HEK293 (cell line): ENCODE measurements at regions not wholly inside any gene's neighbourhood (a gene's known extent, or its start where the extent isn't known, plus 50 kb on each side); places are given as distances from the start of the nearest gene placed in this dataset.

ENCODE experiments used
- CTCF ChIA-PET: fragments of 350-600 bp; formaldehyde crosslinking; extraction: SDS; loops from one replicate; lab custom pipeline; 2021; ENCODE audit warnings: antibody characterized with exemption; lab: Yijun Ruan, JAX
- POLR2A ChIA-PET: fragments of 300-600 bp; formaldehyde crosslinking; extraction: SDS; loops from one replicate; lab custom pipeline; 2020; ENCODE audit warnings: antibody characterized with exemption, inconsistent platforms; lab: Yijun Ruan, JAX
- H3K27ac ChIP-seq: fragments of 200-500 bp; sonication (Bioruptor generic); 2 replicates; pipeline ENCODE4 v1.5.1; 2014; ENCODE audit warnings: low read depth, low read length, control low read depth, inconsistent platforms; ENCODE audit errors: extremely low read depth
- H3K36me3 ChIP-seq, 2 experiments: fragments of 200-500 bp in 1 of 2; sonication (Bioruptor generic) in 1 of 2; 1 replicate in 1 of 2; 2 replicates in 1 of 2; pipeline ENCODE4 v1.5.1; 2014 to 2017; ENCODE audit warnings: inconsistent platforms in 2 of 2, low read length in 2 of 2; ENCODE audit not compliant: control insufficient read depth in 2 of 2, insufficient read depth in 1 of 2
- H3K4me1 ChIP-seq: fragments of 200-500 bp; sonication (Bioruptor generic); 2 replicates; pipeline ENCODE4 v1.5.1; 2014; ENCODE audit warnings: mild to moderate bottlenecking, low read length, inconsistent platforms; ENCODE audit not compliant: control insufficient read depth, insufficient read depth
- H3K4me3 ChIP-seq: 2 replicates; pipeline ENCODE4 v1.5.1; 2011; ENCODE audit warnings: low read depth, mild to moderate bottlenecking, control low read depth, low read length, moderate library complexity
- H3K9me3 ChIP-seq: fragments of 200-500 bp; sonication (Bioruptor generic); 2 replicates; pipeline ENCODE4 v1.5.1; 2014; ENCODE audit warnings: low read depth, low read length, inconsistent platforms; ENCODE audit not compliant: control insufficient read depth, insufficient read depth
- PRDM4 ChIP-seq: fragments of 450-650 bp; formaldehyde crosslinking; IDR thresholded peaks from 2 replicates; pipeline ENCODE4 v1.5.1; 2017; ENCODE audit warnings: missing biosample characterization, missing genetic modification characterization
- YY2 ChIP-seq: fragments of 450-650 bp; formaldehyde crosslinking; IDR thresholded peaks from 2 replicates; pipeline ENCODE4 v1.5.1; 2016; ENCODE audit warnings: missing biosample characterization, missing genetic modification characterization
- ZBTB8A ChIP-seq: fragments of 450-650 bp; formaldehyde crosslinking; IDR thresholded peaks from 2 replicates; pipeline ENCODE4 v1.5.1; 2016; ENCODE audit warnings: missing biosample characterization, missing genetic modification characterization
- ZFP3 ChIP-seq: fragments of 450-650 bp; formaldehyde crosslinking; IDR thresholded peaks from 2 replicates; pipeline ENCODE4 v1.5.1; 2016; ENCODE audit warnings: low read depth, missing biosample characterization, missing genetic modification characterization
- ZIC2 ChIP-seq: fragments of 450-650 bp; formaldehyde crosslinking; IDR thresholded peaks from 2 replicates; pipeline ENCODE4 v1.5.1; 2016; ENCODE audit warnings: missing biosample characterization, missing genetic modification characterization
- ZNF112 ChIP-seq: fragments of 450-650 bp; formaldehyde crosslinking; IDR thresholded peaks from 2 replicates; pipeline ENCODE4 v1.5.0; 2017; ENCODE audit warnings: missing biosample characterization, missing genetic modification characterization
- ZNF169 ChIP-seq: fragments of 450-650 bp; formaldehyde crosslinking; IDR thresholded peaks from 2 replicates; pipeline ENCODE4 v1.5.1; 2016; ENCODE audit warnings: missing biosample characterization, missing genetic modification characterization
- ZNF19 ChIP-seq: fragments of 450-650 bp; formaldehyde crosslinking; IDR thresholded peaks from 2 replicates; pipeline ENCODE4; 2016; ENCODE audit warnings: missing biosample characterization, missing genetic modification characterization, low read depth
- ZNF280D ChIP-seq: fragments of 450-650 bp; formaldehyde crosslinking; IDR thresholded peaks from 2 replicates; pipeline ENCODE4 v1.5.1; 2016; ENCODE audit warnings: missing biosample characterization, missing genetic modification characterization
- ZNF311 ChIP-seq: fragments of 450-650 bp; formaldehyde crosslinking; IDR thresholded peaks from 2 replicates; pipeline ENCODE4 v1.5.1; 2017; ENCODE audit warnings: missing biosample characterization, missing genetic modification characterization, borderline replicate concordance
- ZNF324 ChIP-seq: fragments of 450-650 bp; formaldehyde crosslinking; IDR thresholded peaks from 2 replicates; pipeline ENCODE4 v1.5.1; 2016; ENCODE audit warnings: missing biosample characterization, missing genetic modification characterization
- ZNF514 ChIP-seq: fragments of 450-650 bp; formaldehyde crosslinking; IDR thresholded peaks from 2 replicates; pipeline ENCODE4 v1.5.1; 2016; ENCODE audit warnings: missing biosample characterization, missing genetic modification characterization
- ZNF658 ChIP-seq: fragments of 450-650 bp; formaldehyde crosslinking; IDR thresholded peaks from 2 replicates; pipeline ENCODE4; 2016; ENCODE audit warnings: missing biosample characterization, missing genetic modification characterization
- ZNF677 ChIP-seq: fragments of 450-650 bp; IDR thresholded peaks from 2 replicates; pipeline ENCODE4 v1.5.0; 2018; ENCODE audit warnings: missing biosample characterization, mild to moderate bottlenecking, missing genetic modification characterization, moderate library complexity
- TF ChIP-seq, protein P1 (sequence below): fragments of 450-650 bp; formaldehyde crosslinking; IDR thresholded peaks from 2 replicates; pipeline ENCODE4 v1.5.1; 2016; ENCODE audit warnings: missing biosample characterization, missing genetic modification characterization
- TF ChIP-seq, protein P2 (sequence below): fragments of 450-650 bp; formaldehyde crosslinking; IDR thresholded peaks from 2 replicates; pipeline ENCODE4 v1.5.1; 2017; ENCODE audit warnings: missing biosample characterization, missing genetic modification characterization

GRCh38 chr3:73210759-73211158 is 149.3 kb downstream of the EBLN2 start (continued):
- TF ChIP-seq PRDM4 (tag by site-specific recombination), result no peak
- TF ChIP-seq, all 188 proteins: peak for 0

DNA sequence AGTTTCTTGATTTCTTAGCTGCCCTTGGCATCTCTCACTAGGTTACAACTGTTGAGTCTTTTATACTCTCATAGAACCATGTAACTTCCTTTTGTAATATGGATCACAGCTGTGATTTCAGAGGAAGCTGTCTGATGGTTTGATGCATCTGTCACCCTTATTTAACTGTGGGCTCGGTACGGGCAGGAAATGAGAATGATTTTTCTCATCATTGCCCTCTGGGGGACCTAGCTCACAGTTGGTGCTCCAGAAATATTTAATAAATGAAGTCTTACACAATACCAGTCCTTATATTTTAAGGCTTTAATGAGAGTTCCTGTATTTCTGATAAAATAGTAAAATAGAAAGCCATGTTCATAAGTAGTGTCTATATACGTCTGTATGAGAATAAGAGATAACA is 151.2 kb downstream of the EBLN2 start:
- CTCF ChIA-PET, result interaction anchor here (0.7 kb wide), 1 partner anchor 11 kb away, joined by 4 read pairs; no protein-coding TSS in a partner anchor
- Histone ChIP-seq H3K4me1 (no peaks in the 10 kb centered on the region), H3K4me3 (no peak overlapping the region)
- no peak for TF ChIP-seq ZNF658 (tag by site-specific recombination)
- TF ChIP-seq ZNF112 (tag by site-specific recombination), result no peak
- no peak for TF ChIP-seq ZIC2
- no peak for TF ChIP-seq ZNF280D (tag by site-specific recombination)
- TF ChIP-seq, all 188 proteins: peak for 0
- POLR2A ChIA-PET, result no interaction called here
- H3K9me3 ChIP-seq, result no peaks in the 10 kb centered on the region
- no peaks in the 10 kb centered on the region for H3K36me3 ChIP-seq
- H3K27ac ChIP-seq, result no peak overlapping the region

DNA sequence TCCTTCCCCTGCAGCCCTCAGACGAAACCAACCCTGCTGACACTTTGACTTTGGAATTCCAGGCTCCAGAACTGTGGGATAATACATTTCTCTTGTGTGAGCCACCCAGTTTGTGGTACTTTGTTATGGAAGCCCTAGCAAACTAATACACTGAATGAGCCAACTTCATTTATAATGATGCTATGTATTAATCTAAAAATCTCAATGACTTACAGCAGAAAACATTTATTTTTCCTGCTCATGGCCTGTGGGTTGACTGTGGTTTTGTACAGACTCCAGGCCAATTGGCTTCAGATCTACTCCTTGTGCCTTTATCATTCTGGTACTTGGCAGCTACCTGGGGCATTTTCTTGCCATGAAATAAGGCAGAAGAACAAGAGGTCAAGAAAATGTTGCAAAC is 152.4 kb downstream of the EBLN2 start:
- POLR2A ChIA-PET, result no interaction called here
- TF ChIP-seq ZNF324 (tag by site-specific recombination), result no peak
- TF ChIP-seq, protein P1, sequence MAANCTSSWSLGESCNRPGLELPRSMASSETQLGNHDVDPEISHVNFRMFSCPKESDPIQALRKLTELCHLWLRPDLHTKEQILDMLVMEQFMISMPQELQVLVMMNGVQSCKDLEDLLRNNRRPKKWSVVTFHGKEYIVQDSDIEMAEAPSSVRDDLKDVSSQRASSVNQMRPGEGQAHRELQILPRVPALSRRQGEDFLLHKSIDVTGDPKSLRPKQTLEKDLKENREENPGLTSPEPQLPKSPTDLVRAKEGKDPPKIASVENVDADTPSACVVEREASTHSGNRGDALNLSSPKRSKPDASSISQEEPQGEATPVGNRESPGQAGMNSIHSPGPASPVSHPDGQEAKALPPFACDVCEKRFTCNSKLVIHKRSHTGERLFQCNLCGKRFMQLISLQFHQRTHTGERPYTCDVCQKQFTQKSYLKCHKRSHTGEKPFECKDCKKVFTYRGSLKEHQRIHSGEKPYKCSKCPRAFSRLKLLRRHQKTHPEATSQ, result no peak
- no peak for TF ChIP-seq ZNF677 (tag by site-specific recombination)
- no peaks in the 10 kb centered on the region for H3K9me3 ChIP-seq
- H3K36me3 ChIP-seq, result no peaks in the 10 kb centered on the region
- no peak overlapping the region for H3K4me3 ChIP-seq
- CTCF ChIA-PET, result no interaction called here
- H3K4me1 ChIP-seq, result no peaks in the 10 kb centered on the region
- H3K27ac ChIP-seq, result no peak overlapping the region

- no peak overlapping the region for H3K4me3 ChIP-seq
- ChIA-PET CTCF (interaction anchor here (0.9 kb wide), 1 partner anchor 47 kb away, joined by 3 read pairs; no protein-coding TSS in a partner anchor), POLR2A (no interaction called here)
- TF ChIP-seq ZFP3 (tag by site-specific recombination), result no peak
- TF ChIP-seq, all 188 proteins: peak for 0
- Histone ChIP-seq H3K27ac (no peak overlapping the region), H3K36me3 (no peaks in the 10 kb centered on the region), H3K4me1 (no peaks in the 10 kb centered on the region), H3K9me3 (no peaks in the 10 kb centered on the region)
Observed at GRCh38 chr3:73214846-73215245, 153.4 kb downstream of the EBLN2 start.

GRCh38 chr3:73215281-73215680 is 153.8 kb downstream of the EBLN2 start:
- Histone ChIP-seq H3K4me3 (no peak overlapping the region), H3K36me3 (no peaks in the 10 kb centered on the region), H3K4me1 (no peaks in the 10 kb centered on the region), H3K27ac (no peak overlapping the region), H3K9me3 (no peaks in the 10 kb centered on the region)
- ChIA-PET POLR2A (no interaction called here), CTCF (interaction anchor here (0.9 kb wide), 1 partner anchor 46 kb away, joined by 3 read pairs; no protein-coding TSS in a partner anchor)
- no peak for TF ChIP-seq ZNF514 (tag by site-specific recombination)
- TF ChIP-seq ZNF19 (tag by site-specific recombination), result no peak
- no peak for TF ChIP-seq ZNF311
- TF ChIP-seq ZBTB8A (tag by site-specific recombination), result no peak
- no peak for TF ChIP-seq ZNF169 (tag by site-specific recombination)
- TF ChIP-seq YY2, result no peak
- TF ChIP-seq, protein P2, sequence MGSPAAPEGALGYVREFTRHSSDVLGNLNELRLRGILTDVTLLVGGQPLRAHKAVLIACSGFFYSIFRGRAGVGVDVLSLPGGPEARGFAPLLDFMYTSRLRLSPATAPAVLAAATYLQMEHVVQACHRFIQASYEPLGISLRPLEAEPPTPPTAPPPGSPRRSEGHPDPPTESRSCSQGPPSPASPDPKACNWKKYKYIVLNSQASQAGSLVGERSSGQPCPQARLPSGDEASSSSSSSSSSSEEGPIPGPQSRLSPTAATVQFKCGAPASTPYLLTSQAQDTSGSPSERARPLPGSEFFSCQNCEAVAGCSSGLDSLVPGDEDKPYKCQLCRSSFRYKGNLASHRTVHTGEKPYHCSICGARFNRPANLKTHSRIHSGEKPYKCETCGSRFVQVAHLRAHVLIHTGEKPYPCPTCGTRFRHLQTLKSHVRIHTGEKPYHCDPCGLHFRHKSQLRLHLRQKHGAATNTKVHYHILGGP (tag by site-specific recombination), result no peak
